Gastrocnemius medialis (tissue), 4 donors: ENCODE measurements at regions not wholly inside any gene's neighbourhood (a gene's known extent, or its start where the extent isn't known, plus 50 kb on each side); places are given as distances from the start of the nearest gene placed in this dataset.

Source experiments
- CTCF ChIP-seq, 5 experiments: fragments of 450-650 bp in 3 of 5; fragments of 200-600 bp in 2 of 5; sonication (generic) in 2 of 5; IDR thresholded peaks in 4 of 5; conservative IDR thresholded peaks in 1 of 5; 1 replicate in 4 of 5; 2 replicates in 1 of 5; pipeline ENCODE4 v1.5.1; 2016 to 2019; ENCODE audit warnings: antibody characterized with exemption in 5 of 5, mild to moderate bottlenecking in 3 of 5, moderate library complexity in 3 of 5
- POLR2A ChIP-seq, 2 donors: fragments of 450-650 bp; IDR thresholded peaks; one replicate each; pipeline ENCODE4 v1.6.1; 2017; ENCODE audit warnings: antibody characterized with exemption in 2 of 2, mild to moderate bottlenecking in 2 of 2, moderate library complexity in 2 of 2

GRCh38 chr9:115674091-115674490 lies 479.5 kb upstream of the PAPPA start:
- no peak for TF ChIP-seq CTCF (IDR thresholded peaks at IDR 0.05 in 4 of 5, conservative IDR thresholded peaks at IDR 0.05 in 1 of 5)
- no peak for TF ChIP-seq POLR2A (IDR thresholded peaks at IDR 0.05)
